GM19238 (cell line): ENCODE measurements at regions not wholly inside any gene's neighbourhood (a gene's known extent, or its start where the extent isn't known, plus 50 kb on each side); places are given as distances from the start of the nearest gene placed in this dataset.

Experiments used
- DNase-seq: peaks from one replicate; pipeline ENCODE4 v3.0.0; 2011; ENCODE audit warnings: low spot score; ENCODE audit not compliant: insufficient read length

GRCh38 chr9:18143073-18143745, 330.7 kb upstream of the ADAMTSL1 start:
- no peak for DNase-seq

DNA sequence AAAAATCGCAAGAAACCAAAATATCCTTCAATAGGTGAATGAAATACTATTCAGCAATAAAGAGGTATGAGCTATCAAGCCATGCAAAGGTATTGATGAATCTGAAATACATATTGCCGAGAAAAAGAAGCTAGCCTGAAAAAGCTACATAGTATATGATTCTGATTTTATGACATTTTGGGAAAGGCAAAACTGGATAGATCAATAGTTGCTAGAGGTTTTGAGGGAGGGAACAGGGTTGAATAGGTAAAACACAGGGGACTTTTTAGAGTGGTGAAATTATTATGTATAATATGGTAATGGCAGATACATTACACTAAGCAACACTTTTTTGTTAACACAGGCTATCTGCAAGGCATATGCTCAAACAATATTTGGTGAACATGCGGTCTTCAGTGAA, 327.6 kb upstream of the ADAMTSL1 start:
- DNase-seq: no peak

DNA sequence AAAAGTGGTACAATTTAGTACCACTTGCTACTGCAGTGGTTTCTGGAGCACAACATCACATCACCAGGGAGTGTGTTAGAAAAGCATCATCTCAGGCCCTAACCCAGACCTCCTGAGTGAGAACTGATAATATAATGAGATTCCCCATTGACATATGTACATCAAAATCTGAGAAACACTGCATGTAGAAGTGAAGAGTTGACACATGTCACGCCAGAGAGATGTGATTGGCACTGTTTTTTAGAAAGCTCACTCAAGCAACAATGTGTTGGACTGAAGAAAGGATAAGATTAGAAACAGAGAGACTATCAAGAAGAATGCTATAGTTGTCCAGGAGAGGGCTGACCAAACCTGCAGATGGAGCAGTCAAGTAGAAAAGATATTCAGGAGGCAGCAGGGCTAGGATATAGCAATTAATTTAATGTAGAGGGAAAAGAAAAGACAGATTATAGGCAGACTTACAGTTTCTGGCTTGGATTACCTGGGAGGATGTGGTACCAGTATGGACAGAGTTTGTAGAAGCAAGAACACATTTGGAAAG, 324.4 kb upstream of the ADAMTSL1 start:
- no peak for DNase-seq

GRCh38 chr9:18154661-18155060, 319.3 kb upstream of the ADAMTSL1 start:
- no peak for DNase-seq

DNA sequence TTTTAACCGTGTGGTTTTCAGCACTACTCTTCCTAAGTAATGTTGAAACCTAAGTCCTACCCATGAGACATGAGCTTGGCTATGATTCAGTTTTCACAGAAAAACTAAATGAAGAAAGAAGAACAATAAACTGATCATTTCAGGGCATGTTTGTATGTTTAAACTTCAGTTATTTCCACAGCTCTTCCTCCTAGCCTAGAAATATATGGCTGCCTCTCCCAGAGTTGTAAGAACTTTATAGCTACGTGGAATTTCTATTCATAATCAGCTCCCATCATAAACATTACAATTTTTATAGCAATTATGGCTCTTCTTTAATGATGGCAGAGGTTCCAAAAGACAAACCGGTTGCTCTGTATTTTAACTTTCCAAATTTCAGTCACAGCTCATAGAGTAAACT, 314.7 kb upstream of the ADAMTSL1 start:
- no peak for DNase-seq

DNA sequence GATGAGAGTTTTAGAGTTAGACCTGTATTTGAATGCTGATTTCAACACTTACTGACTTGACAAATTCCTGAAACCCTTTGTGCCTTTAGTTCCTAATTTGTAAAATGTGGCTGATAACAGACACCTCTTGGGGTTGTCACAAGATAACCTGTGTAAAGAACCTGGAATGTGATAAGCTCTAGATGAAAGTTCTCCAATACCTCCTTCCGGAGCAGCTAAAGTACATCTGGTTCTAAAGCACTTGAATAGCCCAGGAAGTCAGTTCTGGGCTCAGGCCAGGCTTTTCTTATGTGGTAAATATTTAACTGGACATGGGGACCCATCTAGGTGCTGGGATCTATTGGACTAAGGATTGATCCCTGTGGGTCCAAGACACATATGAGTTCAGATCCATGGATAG, 310.8 kb upstream of the ADAMTSL1 start:
- DNase-seq: no peak

DNA sequence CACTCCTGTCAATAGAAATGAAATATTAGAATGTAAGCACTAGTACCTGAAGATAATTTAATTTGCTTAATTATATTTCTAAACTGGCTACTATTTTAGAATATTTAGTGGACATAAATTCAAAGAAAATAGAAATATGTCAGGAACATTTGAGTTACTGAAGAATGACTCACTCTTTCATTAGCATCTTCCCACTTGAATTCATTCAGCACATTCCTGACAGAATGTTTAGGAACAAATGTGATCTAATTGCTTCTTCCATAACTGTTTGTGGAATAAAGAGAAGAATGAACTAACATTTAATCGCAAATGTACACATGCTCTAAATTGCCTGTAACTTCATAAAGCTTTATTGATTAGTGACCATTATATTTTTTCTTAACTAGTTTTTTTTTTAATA, 306.2 kb upstream of the ADAMTSL1 start:
- DNase-seq: no peak

GRCh38 chr9:18173923-18174322, 300.0 kb upstream of the ADAMTSL1 start:
- no peak for DNase-seq

GRCh38 chr9:18182636-18183035, 291.3 kb upstream of the ADAMTSL1 start:
- DNase-seq: no peak

- DNase-seq: no peak
Observed at GRCh38 chr9:18183974-18184373, 290.0 kb upstream of the ADAMTSL1 start.

DNA sequence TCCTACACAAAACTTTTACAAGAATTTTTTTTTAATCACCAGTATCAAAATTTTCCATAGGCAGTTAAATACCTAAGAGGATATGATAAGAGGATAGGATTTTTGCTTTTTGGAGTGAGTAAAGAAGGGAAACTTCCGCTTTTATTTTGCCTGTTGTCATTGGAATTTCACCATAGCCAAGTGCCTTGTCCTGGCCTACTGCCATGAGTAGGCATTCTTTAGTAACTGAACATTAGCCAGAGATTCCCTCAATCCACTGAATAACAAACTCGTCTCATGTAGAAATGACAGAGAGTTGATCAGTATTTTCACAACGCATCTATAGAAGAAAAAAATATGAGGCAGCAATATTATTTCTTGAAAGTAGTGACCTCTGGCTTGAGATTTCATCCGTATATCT, 289.6 kb upstream of the ADAMTSL1 start:
- DNase-seq: no peak

DNA sequence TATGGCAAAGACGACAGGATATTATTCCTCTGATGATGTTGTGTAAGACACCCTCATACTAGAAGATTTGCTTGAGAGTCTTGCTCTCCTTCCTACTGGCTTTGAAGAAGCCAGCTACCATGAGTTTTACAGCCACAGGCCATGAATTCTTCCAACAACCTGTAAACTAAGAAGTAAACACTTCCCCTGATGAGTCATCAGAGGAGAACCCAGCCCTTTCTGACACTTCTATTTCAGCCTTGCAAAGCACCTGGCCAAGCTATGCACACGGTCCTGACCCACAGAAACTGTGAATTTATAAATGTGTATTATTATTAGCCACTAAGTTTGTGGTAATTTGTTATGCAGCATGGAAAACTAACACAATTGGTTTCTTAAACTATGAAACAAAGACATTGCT, 288.8 kb upstream of the ADAMTSL1 start:
- no peak for DNase-seq

- DNase-seq: no peak
Observed at GRCh38 chr9:18188971-18189370, 285.0 kb upstream of the ADAMTSL1 start.

DNA sequence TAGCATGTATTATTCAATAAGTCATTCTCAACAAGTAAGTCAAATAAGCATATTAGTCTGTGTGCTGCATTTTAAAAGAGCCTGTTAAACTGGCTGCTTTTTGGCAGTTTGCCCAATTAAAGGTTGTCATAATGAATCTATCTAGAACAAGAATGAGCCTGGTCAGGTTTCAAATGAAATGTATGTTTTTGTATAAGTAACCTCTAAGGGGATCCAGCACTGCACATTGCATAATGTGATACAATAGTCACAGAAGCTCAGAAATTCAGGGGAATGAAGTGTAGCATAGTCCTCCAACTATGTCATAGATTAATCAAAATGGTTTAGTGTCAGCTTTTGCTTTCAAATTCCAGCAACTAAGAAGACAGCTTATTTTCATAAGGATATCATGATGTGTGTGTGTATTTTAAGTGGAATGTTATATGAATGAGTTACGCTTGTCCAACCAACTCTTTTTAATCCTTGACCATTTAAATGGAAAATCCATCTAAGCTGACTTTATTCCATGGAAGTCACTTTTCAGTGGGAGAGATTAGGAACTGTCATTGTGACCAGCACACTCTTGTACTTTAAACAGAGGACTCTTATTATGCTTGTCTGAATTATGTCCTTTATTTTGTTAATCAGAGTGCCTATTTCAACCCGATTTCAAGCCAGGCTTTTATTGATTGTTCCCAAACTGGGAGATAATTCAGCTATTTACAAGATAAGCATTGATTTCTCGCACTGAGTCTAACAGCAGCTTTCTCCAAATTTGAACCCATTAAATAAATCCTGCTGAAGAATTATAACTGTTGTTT, 283.9 kb upstream of the ADAMTSL1 start:
- no peak for DNase-seq

DNA sequence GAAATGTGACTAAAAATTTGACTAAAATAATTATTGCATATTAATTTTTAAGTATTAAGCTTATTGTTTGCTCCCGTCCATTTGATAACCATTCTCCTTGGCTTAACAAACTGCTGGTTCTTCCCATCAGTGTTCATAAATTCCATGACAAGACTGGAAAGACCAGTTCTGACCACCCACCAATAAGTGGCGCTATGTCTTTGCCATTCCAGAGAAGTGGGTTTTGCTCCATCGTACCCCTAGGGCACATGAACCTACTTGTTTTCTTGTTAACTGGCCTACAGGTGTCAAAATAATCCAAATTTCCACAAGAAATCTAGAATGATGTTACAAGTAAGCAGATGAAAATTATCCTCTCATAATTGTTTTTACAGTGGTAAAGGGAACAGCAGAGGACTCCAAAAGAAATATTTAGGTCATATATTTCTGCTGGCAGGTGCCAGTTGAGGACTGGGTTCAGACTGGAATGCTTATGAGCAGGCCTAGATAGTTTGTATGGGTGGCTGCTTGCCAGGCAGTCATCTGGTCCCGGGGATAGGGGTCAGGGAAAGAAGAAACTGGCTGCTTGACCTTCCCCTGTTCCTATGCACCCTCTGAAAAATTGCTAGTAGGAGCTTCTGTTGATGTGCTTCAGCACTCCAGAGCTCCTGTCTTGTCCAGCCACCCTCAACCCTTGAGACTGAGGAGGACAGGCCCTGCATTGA, 283.1 kb upstream of the ADAMTSL1 start:
- DNase-seq: no peak

DNA sequence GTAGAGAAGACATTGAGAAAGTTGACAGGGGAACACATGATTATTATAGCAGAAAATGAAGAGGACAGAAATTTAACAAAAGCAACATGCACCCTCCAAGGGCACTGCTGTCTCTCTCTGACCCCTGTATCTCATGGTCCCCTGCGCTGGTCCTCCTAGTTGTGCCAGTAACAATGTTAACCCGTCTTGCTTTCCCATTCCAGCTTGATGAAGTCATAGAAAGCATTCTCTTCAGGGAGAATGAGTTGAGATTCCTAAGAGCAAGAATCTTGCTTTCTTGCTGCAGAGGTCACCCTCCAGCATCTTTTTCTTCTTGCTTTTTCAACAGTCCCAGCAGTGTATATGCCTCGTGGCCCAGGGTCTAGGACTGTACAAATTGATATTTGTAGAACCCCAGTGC, 279.6 kb upstream of the ADAMTSL1 start:
- no peak for DNase-seq

DNA sequence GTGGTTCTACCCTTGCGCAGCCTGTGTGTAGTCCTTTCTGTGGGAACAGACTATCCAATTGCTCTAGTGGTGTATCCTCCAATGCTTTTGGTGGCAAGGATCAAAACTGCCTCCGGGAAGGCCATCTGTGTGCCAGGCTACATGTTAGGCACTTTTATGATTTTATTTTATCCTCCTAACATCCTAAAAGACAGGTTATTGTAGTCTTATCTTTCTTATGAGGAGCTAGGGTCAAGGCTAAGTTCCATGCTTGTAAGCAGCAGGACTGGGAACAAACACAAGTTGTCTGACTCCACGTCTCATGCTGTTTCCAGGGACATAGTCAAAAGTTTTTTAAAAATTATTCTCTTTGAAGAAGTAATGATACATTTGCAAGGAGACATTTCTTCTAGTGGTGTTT, 278.7 kb upstream of the ADAMTSL1 start:
- no peak for DNase-seq

- DNase-seq: no peak
Observed at GRCh38 chr9:18202924-18203323, 271.0 kb upstream of the ADAMTSL1 start.

- no peak for DNase-seq
Observed at GRCh38 chr9:18207735-18208134, 266.2 kb upstream of the ADAMTSL1 start.

DNA sequence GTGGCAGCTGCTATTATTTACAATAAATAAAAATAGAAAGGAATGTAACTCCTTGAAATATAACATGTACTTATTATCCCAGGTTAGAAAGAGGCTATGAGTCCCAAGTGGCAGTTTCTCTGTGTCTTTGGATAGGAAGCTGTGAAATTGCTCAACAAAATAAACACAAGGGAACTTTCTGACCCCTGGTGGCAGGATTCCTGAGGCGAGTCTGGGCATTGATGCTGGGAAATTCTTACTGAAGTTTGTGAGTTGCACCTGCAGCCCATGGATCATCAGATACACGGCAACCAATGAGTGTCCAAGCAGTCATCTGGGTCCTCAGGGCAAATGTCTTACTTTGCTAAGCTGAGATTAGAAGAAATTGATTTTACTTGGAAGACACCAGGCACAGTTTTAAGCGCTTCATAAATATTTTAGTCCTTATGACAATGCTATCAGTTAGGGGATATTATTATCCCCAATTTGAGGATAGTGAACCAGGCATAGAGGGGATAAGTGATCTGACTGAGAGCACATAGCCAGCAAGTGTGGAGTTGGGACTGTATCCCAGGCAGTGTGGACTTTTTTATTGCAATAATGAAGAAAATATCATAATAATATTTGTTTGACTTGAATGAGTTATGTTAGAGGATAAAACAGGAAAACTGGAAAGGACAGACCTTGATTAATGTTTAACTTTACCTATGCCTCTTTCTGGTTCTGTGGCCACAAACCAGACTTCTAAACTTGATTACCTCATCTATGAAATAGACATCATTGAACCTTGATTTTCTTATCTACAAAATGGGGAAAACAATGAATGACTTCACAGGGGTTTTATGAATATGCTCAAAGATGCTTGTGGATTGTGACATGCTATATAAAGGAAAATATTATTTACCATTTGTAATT, 265.5 kb upstream of the ADAMTSL1 start:
- no peak for DNase-seq

GRCh38 chr9:18215626-18216025, 258.3 kb upstream of the ADAMTSL1 start:
- DNase-seq: no peak
